IgD-negative memory B cell (primary cell): ENCODE measurements at regions not wholly inside any gene's neighbourhood (a gene's known extent, or its start where the extent isn't known, plus 50 kb on each side); places are given as distances from the start of the nearest gene placed in this dataset.
A peak's percentile ranks its signal among the peaks of the same experiment; 100 is the strongest.

Experiments used
- H3K27ac Mint-ChIP-seq, 3 donors: one replicate each; pipeline ENCODE4 v1.8.0; 2020 to 2022; ENCODE audit warnings: mild to moderate bottlenecking in 3 of 3, mixed read lengths in 3 of 3, moderate library complexity in 1 of 3
- H3K27me3 Mint-ChIP-seq: one replicate; pipeline ENCODE4 v1.8.0; 2021; ENCODE audit warnings: mixed read lengths
- H3K36me3 Mint-ChIP-seq: one replicate; pipeline ENCODE4 v1.8.0; 2020; ENCODE audit warnings: mild to moderate bottlenecking, mixed read lengths
- H3K4me1 Mint-ChIP-seq, 3 donors: one replicate each; pipeline ENCODE4 v1.8.0; 2020 to 2022; ENCODE audit warnings: mixed read lengths in 3 of 3, mild to moderate bottlenecking in 1 of 3
- H3K4me3 Mint-ChIP-seq, 4 donors: one replicate each; pipeline ENCODE4 v1.8.0; 2020 to 2022; ENCODE audit warnings: mild to moderate bottlenecking in 4 of 4, mixed read lengths in 4 of 4, moderate library complexity in 3 of 4
- H3K9me3 Mint-ChIP-seq, 3 donors: one replicate each; pipeline ENCODE4 v1.8.0; 2020 to 2021; ENCODE audit warnings: mixed read lengths in 3 of 3, mild to moderate bottlenecking in 1 of 3

DNA sequence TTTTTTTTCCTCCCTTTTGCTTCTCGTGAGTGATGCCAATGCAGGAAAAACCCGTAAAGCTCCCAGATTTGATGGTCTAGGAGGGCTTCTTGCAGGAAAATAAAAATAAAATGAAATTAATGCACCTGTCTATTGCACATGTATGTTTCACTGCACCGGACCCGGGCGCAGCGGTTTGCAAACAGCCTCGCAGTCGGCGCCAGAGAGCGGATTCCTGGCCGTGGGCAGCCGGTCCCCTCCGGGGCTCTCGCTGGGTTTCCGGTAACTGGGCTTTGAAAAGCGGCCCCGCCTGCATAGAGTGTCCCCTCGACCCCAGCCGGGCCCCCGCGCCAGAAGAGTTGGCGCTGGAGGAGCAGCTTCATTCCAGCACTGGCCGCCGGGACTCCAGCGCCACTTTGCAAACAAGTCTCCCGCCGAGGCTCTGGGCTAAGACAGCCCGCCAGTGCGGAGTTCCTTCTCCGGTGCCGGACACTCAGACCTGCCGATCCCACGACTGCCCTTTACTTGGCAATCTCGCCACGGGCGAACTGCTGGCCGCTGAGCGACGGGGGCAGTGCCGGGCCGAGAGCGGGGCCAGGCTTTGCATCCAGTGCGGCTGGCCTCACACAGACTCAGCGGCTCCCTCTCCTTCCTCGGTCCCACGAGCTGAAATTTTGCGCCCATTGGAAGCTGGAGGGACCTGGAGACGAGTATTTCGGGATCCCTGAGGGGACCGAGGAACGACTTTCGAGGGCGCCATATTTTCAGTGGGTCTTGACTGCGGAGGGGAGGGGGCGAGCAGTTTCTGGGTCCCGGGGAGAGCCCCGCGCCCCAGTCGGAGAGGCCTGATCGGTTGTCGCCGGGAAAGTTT lies 225.9 kb upstream of the C2CD4B start:
- Mint-ChIP-seq H3K9me3 (no peaks in the 10 kb centered on the region), H3K4me3 (peak overlapping the region; percentile 92 to 98 (median 96))

DNA sequence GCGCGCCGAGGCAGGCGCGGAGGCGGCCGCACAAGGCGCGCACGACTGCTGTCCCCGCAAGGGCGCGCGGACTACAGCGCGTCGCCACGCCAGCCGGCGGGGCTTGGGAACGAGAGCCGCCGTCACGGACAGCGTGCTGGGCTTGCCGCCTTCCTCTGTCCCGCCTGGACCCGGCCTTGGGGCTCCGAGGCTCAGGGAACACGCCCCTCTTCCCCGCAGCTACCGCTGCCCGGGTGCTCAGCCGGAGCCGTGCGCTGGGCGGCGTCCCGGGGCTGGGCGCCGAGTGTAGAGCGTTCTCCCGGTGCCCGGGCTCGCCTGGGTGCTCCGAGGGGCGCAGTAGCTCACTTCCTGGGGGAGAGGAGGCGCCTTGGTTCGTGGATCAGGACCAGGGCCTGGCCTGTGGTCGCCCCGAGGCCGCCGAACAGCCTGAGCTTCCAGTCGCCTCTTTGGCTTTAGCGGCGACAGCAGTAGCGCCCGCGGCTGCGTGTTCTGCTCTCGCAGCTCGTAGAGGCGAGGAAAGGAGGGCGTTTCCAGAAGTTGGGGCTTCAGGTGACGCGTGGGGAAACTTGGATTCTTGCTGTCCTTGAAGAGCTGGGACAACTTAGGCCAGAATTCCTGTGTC lies 226.7 kb upstream of the C2CD4B start:
- H3K4me1 Mint-ChIP-seq = peaks cover 0 to 13% (median 6%) of the 10 kb centered on the region in 3 donors
- H3K27me3 Mint-ChIP-seq = peaks cover 11% of the 10 kb centered on the region
- H3K9me3 Mint-ChIP-seq = no peaks in the 10 kb centered on the region
- peak overlapping the region in 1 of 3 donors; percentile 16 for H3K27ac Mint-ChIP-seq
- H3K36me3 Mint-ChIP-seq = no peaks in the 10 kb centered on the region
- peak overlapping the region; percentile 92 to 98 (median 96) for H3K4me3 Mint-ChIP-seq

More for the DNA sequence above, 225.9 kb upstream of the C2CD4B start:
- H3K27me3 Mint-ChIP-seq = peaks cover 11% of the 10 kb centered on the region
- peaks cover 0 to 13% (median 6%) of the 10 kb centered on the region in 3 donors for H3K4me1 Mint-ChIP-seq
- H3K27ac Mint-ChIP-seq = peak overlapping the region in 2 of 3 donors; percentile 80 to 92
- no peaks in the 10 kb centered on the region for H3K36me3 Mint-ChIP-seq

DNA sequence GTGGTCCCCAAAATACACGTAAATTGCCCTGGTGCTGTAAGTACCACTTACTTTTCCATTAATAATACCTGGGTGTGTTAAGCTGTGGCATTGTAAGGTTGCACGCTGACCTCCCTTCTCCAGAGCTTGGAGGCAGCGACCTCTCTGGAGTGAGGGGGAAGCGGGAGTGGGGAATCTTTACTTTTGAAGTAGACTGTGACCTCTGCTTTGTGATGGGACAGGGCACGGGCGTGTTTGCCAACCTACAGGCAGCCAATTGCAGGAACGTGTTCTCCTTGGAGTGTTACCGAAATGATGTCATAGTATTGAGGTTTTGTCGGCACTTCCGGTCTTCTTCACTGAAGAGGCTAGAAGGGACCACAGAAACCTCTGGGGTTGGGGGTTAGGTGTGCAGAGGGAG lies 227.3 kb upstream of the C2CD4B start:
- peaks cover 11% of the 10 kb centered on the region for H3K27me3 Mint-ChIP-seq
- peaks cover 0 to 13% (median 6%) of the 10 kb centered on the region in 3 donors for H3K4me1 Mint-ChIP-seq
- no peaks in the 10 kb centered on the region for H3K9me3 Mint-ChIP-seq
- H3K4me3 Mint-ChIP-seq = peak overlapping the region; percentile 76 to 93 (median 90)
- peak overlapping the region in 1 of 3 donors; percentile 16 for H3K27ac Mint-ChIP-seq
- no peaks in the 10 kb centered on the region for H3K36me3 Mint-ChIP-seq

DNA sequence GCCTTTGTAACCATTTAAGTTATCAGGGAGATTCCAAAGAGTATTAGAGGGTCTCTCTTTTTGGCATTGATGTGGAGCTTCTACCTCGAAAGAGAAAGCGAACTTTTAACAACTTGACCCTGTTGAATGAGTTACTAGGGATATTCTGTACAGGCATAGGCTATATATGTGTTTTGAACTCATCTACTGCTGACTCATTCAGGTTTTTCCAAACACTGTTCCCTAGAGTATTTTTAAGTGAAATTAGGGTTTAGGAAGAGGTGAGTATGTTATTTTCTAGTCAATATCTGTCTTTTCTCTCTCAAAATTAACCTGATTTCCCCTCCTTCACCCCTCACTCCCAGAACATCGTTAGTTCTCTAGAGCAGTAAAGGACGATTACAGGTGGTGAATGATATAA lies 228.1 kb upstream of the C2CD4B start:
- H3K9me3 Mint-ChIP-seq = peaks cover 0 to 3% (median under 1%) of the 10 kb centered on the region in 3 donors
- H3K4me1 Mint-ChIP-seq = peaks cover 0 to 13% (median 6%) of the 10 kb centered on the region in 3 donors
- H3K27me3 Mint-ChIP-seq = peaks cover 11% of the 10 kb centered on the region
- H3K27ac Mint-ChIP-seq = no peak overlapping the region
- no peaks in the 10 kb centered on the region for H3K36me3 Mint-ChIP-seq
- H3K4me3 Mint-ChIP-seq = peak overlapping the region in 1 of 4 donors; percentile 92

DNA sequence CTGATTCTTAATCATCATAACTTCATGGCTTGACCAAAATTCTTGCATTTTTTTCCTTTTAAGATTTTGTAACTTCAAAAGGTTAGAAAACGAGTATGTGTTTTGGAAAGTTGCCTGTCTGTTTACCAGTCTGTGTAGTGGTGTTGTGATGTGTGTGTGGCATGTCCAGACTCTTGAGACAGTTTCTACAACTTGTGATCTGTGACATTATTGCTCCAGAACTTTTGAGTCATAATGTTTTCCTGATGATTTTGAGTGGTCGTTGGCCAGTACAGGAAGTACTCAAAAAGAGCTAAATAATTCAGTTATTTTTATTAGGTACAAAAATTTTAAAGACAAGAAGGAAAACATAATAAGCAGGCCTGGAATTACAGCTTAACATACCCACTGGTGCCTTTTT lies 229.0 kb upstream of the C2CD4B start:
- H3K27ac Mint-ChIP-seq = no peak overlapping the region
- H3K4me1 Mint-ChIP-seq = peaks cover 0 to 13% (median 6%) of the 10 kb centered on the region in 3 donors
- H3K27me3 Mint-ChIP-seq = peaks cover 15% of the 10 kb centered on the region
- peaks cover 3 to 6% (median 4%) of the 10 kb centered on the region in 3 donors for H3K9me3 Mint-ChIP-seq
- peak overlapping the region in 1 of 4 donors; percentile 53 for H3K4me3 Mint-ChIP-seq
- H3K36me3 Mint-ChIP-seq = no peaks in the 10 kb centered on the region

DNA sequence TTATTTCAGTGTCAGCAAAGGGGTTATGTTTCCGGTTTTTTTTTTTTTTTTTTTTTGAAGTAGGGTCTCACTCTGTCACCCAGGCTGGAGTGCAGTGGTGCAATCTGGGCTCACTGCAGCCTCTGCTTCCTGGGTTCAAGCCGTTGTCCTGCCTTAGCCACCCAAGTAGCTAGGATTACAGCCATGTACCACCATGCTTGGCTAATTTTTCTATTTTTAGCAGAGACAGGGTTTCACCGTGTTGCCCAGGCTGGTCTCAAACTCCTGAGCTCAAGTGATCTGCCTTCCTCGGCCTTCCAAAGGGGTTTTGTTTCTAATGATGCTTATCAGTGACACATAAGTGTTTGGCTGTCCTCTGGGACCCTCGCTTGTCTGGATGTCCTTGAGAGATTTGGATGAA lies 235.7 kb upstream of the C2CD4B start:
- no peaks in the 10 kb centered on the region for H3K4me1 Mint-ChIP-seq
- no peaks in the 10 kb centered on the region for H3K36me3 Mint-ChIP-seq
- peaks cover 25% of the 10 kb centered on the region for H3K27me3 Mint-ChIP-seq
- H3K27ac Mint-ChIP-seq = no peak overlapping the region
- peaks cover 5 to 18% (median 13%) of the 10 kb centered on the region in 3 donors for H3K9me3 Mint-ChIP-seq
- no peak overlapping the region for H3K4me3 Mint-ChIP-seq

DNA sequence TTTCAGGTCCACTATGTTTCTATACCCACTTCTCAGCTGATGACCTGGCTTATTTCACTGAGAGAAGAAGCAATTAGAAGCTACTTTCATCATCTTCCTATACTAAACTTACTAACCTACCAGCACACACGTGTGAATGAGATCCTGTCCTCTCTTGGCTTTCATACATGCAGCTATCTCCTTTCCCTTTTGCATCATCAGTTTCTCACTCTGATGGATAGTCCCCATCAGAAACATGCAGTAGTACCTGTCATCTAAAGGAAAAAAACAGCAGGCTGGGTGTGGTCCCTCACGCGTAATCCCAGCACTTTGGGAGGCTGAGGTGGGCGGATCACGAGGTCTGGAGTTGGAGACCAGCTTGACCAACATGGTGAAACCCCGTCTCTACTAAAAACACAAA lies 237.6 kb upstream of the C2CD4B start:
- Mint-ChIP-seq H3K36me3 (no peaks in the 10 kb centered on the region), H3K4me3 (no peak overlapping the region), H3K27me3 (peaks cover 30% of the 10 kb centered on the region), H3K27ac (no peak overlapping the region), H3K9me3 (peaks cover 5 to 18% (median 13%) of the 10 kb centered on the region in 3 donors), H3K4me1 (no peaks in the 10 kb centered on the region)

DNA sequence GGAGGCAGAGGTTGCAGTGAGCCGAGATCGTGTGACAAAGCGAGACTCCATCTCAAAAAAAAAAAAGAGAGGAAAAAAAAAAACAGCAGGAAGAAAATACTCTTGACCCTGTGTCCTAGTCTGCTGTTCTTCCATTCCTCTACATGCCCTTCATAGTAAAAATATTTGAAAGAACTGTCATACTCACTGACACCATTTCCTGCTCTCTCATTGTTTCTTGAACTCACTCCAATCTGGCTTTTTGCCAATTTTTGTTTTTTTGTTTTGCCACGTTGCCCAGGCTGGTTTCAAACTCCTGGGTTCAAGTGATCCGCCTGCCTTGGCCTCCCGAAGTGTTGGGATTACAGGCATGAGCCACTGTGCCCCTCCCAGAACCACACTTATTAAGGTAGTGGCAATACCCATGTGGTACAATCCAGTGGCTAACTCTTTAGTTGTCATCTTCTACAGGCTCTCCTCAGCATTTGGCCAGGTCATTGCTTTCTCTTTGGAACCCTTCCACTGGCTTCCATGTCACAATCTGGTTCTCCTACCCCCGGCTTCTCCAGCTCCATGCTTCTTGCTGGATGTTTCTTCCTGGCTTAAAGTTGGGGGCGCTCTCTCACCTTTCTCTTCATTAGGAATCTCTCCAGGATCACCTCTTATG lies 238.2 kb upstream of the C2CD4B start:
- Mint-ChIP-seq H3K36me3 (no peaks in the 10 kb centered on the region), H3K9me3 (peaks cover 4 to 14% (median 12%) of the 10 kb centered on the region in 3 donors), H3K4me1 (no peaks in the 10 kb centered on the region), H3K27ac (no peak overlapping the region), H3K4me3 (no peak overlapping the region), H3K27me3 (peaks cover 30% of the 10 kb centered on the region)

DNA sequence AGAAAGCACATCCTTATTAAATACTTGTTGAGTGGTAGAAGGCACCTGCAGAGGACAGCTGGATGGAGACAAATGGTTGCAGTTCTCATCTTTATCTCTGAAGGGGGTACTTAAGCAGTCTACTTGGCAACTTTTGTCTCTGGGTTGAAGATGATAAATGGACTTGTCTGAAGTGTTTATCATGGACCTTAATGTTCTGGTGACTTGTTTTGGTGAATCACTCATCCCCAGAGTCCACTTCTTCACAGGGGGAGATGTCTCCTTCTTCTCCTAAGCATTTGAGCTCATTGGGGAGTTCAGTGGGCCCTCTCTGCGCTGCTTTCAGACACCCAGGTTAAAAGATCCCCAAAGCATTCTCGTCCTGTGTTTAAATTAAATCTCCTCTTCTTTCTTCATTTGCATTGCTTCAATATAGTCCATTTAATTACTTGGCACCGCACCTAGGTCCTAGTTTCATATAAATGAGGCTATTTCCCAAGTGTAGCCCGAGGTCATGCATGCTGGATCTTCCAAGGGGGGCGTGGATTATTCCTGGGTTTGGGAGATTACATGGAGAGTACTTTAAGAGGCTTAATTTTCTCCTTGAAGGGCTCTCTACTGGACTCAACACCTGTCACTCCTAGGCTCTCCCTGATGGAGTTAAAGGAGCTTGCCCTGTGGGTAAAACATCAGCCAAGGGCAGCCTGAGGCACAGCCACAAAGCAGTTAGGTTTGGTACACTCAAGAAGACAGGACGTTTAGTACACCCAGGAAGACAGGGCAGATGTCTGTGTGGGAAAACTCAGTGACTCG lies 239.3 kb upstream of the C2CD4B start:
- Mint-ChIP-seq H3K9me3 (peaks cover 2 to 11% (median 9%) of the 10 kb centered on the region in 3 donors), H3K36me3 (no peaks in the 10 kb centered on the region), H3K27me3 (peaks cover 26% of the 10 kb centered on the region), H3K27ac (peak overlapping the region in 1 of 3 donors; percentile 76), H3K4me1 (no peaks in the 10 kb centered on the region), H3K4me3 (no peak overlapping the region)

DNA sequence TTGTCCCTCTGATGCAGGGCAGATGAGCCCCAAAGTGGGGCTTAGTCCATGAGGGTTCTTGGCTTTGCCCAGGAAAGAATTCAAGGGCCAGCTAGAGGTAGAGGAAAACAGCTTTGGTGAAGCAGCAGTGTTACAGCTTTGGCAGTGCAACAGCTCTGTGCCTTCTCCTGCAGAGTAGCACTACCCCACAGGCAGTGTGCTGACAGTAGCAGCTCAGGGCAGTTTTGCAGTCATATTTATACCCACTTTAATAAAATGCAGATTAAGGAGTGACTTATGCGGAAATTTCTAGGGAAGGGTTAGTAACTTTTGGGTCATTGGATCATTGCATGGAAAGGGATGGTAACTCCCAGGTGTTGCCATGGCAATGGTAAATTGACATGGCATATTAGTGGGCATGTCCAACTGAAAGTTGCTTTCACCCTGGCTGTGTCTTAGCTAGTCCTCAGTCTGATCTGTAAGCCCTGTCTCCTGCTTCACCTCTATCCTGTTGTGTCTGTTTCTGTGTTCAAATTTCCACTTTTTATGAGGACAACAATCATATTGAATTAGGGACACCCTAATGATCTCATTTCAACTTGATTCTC lies 241.3 kb upstream of the C2CD4B start:
- peaks cover 0 to 4% (median 0%) of the 10 kb centered on the region in 3 donors for H3K9me3 Mint-ChIP-seq
- H3K27ac Mint-ChIP-seq = no peak overlapping the region
- no peak overlapping the region for H3K4me3 Mint-ChIP-seq
- H3K36me3 Mint-ChIP-seq = no peaks in the 10 kb centered on the region
- H3K27me3 Mint-ChIP-seq = peaks cover 26% of the 10 kb centered on the region
- H3K4me1 Mint-ChIP-seq = no peaks in the 10 kb centered on the region

DNA sequence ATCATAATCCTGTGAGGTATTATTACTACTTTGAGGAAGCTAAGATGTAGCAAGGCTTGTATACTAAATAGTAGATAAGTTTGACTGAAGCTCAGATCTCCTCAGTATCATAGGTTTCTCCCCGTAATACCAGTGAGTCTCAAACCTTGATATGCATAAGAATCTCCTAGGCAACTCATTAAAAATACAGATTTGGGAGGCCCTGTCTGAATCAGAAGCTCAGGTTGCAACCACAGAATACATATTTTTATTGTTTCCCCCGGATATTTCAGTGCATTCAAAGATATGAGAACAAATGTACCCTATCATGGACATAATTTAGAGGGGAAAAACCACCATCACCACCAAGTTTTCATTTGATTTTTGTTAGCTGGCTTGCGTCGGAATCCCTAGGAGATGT lies 242.1 kb upstream of the C2CD4B start:
- H3K4me3 Mint-ChIP-seq = no peak overlapping the region

DNA sequence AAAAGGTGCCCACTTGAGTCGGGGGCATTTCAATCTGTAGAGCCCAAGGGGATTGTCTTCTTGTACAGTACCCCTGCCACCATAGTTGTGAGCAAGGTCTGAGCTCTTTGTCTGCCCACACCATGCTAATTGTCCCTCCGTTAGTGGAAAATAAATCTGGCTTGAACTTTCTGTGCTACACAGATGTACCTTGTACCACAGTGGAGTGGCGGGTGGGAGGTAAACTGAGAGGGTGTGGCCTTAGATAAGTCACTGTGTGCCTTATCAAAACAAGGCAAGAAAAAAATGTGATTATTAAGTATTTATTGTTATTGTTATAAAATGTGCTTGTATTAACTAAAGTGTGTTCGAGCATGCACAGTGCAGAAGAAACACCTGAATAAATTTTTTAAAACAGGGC lies 242.9 kb upstream of the C2CD4B start:
- H3K36me3 Mint-ChIP-seq = no peaks in the 10 kb centered on the region
- H3K27me3 Mint-ChIP-seq = peaks cover 26% of the 10 kb centered on the region
- H3K27ac Mint-ChIP-seq = no peak overlapping the region
- no peak overlapping the region for H3K4me3 Mint-ChIP-seq
- H3K4me1 Mint-ChIP-seq = no peaks in the 10 kb centered on the region
- no peaks in the 10 kb centered on the region for H3K9me3 Mint-ChIP-seq

More for the DNA sequence above, 242.1 kb upstream of the C2CD4B start:
- no peaks in the 10 kb centered on the region for H3K4me1 Mint-ChIP-seq
- no peak overlapping the region for H3K27ac Mint-ChIP-seq
- peaks cover 0 to 2% (median 0%) of the 10 kb centered on the region in 3 donors for H3K9me3 Mint-ChIP-seq
- H3K36me3 Mint-ChIP-seq = no peaks in the 10 kb centered on the region
- peaks cover 26% of the 10 kb centered on the region for H3K27me3 Mint-ChIP-seq

DNA sequence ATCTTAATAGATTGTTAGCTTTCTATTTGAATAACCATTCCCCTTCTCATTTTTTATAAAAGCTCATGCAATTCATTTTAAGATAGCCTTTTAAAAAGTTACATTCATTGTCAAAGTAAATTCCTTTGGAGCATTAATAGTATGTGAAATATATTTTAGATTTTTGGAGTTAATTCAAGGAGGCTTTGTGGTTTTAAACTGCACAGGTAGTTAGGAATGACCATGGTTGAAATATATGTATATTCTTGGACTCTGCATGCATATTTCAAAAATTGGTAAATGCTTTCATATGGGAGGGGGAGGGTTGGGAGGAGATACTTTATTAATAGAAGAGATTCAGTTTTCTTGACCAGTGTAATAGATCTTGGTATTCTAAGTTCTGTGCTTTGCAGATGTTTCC lies 244.4 kb upstream of the C2CD4B start:
- H3K27me3 Mint-ChIP-seq = peaks cover 18% of the 10 kb centered on the region
- no peak overlapping the region for H3K27ac Mint-ChIP-seq
- H3K9me3 Mint-ChIP-seq = no peaks in the 10 kb centered on the region
- H3K36me3 Mint-ChIP-seq = no peaks in the 10 kb centered on the region
- H3K4me1 Mint-ChIP-seq = peaks cover 0 to 1% (median 0%) of the 10 kb centered on the region in 3 donors
- no peak overlapping the region for H3K4me3 Mint-ChIP-seq

DNA sequence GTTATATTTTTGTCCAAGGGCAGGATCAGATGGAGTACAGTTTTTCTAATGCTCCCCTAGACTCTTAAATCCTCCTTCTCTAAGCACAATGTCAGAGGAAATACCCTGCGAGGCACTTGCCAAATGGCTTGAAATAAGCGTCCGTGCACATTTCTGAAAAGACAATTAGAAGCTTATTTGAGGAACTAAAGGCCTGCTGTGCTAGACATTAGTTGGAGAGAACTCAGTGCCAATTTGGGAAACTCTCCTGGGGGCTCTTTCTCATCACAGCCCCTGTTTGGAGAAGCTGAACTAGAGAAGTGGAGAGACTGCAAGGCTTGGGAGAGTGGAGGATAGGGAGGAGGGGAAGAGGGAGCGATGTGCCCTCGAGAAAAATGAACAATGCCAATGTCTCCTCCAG lies 247.6 kb upstream of the C2CD4B start:
- H3K4me1 Mint-ChIP-seq = peaks cover 0 to 3% (median 0%) of the 10 kb centered on the region in 3 donors
- peaks cover 3% of the 10 kb centered on the region for H3K27me3 Mint-ChIP-seq
- H3K4me3 Mint-ChIP-seq = no peak overlapping the region
- no peaks in the 10 kb centered on the region for H3K36me3 Mint-ChIP-seq
- peak overlapping the region in 1 of 3 donors; percentile 78 for H3K27ac Mint-ChIP-seq
- no peaks in the 10 kb centered on the region for H3K9me3 Mint-ChIP-seq
